GM21447 (cell line): ENCODE measurements at regions not wholly inside any gene's neighbourhood (a gene's known extent, or its start where the extent isn't known, plus 50 kb on each side); places are given as distances from the start of the nearest gene placed in this dataset.
"Not testable (repeated sequence)": the region's sequence is repeated elsewhere in the genome, so short reads cannot be mapped to it uniquely, and the experiment has no call there.

ENCODE experiments used
- ATAC-seq: cut with Tn5 transposase; IDR thresholded peaks from one replicate; pipeline ENCODE4 v1.9.1; 2021; ENCODE audit not compliant: unreplicated experiment

- no peak for ATAC-seq
These were observed 268.5 kb upstream of the NPSR1 start for GRCh38 chr7:34389332-34390078.

- ATAC-seq = no peak
These were observed 267.9 kb upstream of the NPSR1 start for GRCh38 chr7:34390103-34390502.

GRCh38 chr7:34392972-34393371 is 265.0 kb upstream of the NPSR1 start:
- no peak for ATAC-seq

DNA sequence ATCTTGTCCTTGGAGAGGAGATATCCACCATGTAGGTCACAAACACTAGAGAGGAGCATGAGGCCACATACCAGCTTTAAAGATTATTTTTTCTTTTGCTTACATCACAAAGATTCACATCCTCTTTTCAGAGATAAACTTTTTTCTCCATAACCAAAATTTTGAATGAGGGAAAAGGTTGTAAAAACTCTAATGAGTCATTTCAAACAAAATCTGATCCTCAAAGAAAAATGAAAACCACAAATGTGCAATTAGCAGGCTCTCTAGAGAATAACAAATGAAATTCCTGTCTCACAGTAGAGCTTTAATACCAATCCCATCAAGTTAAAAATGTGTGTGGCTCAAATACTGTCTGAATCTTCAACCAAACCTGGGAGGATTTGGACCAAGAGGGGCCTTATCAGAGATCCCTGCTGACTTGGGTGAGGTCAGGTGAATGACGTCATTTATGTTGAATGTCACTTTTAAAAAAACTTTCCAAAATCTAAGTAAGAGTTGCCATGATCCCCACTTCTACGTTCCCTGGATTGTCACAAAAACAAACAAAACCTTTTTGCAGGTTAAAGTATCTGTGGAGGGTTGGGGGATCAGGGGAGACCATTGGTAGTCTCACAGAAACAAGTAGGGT is 261.5 kb upstream of the NPSR1 start:
- ATAC-seq = no peak

GRCh38 chr7:34401776-34402175 is 256.2 kb upstream of the NPSR1 start:
- no peak for ATAC-seq

- no peak for ATAC-seq
These were observed 251.0 kb upstream of the NPSR1 start for GRCh38 chr7:34406848-34407530.

GRCh38 chr7:34407586-34407985 is 250.4 kb upstream of the NPSR1 start:
- ATAC-seq = no peak

DNA sequence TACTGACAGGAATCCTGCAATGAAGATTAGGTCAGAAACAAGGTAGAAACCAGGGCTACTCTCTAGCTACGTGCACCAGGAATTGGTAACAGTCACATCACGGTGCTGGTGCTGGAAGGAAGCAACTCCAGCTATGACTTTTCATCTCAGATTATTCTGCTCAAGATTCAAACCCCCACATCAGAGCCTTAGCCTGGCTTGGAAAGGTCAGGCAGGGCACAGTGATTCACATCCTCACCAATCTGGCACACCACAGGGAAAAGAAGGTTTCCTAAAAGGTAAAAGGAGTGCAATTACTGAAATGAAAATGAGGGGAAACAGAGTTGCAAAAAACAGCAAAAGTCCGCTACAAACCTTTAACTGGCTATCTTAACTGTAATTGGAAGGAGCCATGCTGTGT is 240.2 kb upstream of the NPSR1 start:
- ATAC-seq = no peak

DNA sequence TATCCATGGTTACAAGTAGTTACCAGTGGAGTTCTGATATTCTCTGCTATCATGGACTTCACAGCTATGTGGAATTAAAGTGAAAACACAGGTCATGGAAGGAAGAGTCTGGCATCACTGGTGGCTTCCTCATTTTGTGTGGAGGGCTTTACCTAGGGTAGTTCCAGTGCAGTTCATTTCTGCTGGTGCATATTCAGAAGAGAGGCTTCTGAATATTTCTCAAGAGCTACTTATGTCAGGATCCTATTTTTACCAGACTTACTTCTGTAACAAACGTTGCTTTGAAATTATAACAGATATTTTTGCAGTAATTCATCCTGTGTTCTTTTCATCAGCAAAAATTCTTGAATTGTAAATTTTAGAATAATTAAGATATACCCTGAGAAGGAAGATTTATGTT is 236.5 kb upstream of the NPSR1 start:
- no peak for ATAC-seq

- ATAC-seq = no peak
These were observed 232.8 kb upstream of the NPSR1 start for GRCh38 chr7:34425194-34425593.

DNA sequence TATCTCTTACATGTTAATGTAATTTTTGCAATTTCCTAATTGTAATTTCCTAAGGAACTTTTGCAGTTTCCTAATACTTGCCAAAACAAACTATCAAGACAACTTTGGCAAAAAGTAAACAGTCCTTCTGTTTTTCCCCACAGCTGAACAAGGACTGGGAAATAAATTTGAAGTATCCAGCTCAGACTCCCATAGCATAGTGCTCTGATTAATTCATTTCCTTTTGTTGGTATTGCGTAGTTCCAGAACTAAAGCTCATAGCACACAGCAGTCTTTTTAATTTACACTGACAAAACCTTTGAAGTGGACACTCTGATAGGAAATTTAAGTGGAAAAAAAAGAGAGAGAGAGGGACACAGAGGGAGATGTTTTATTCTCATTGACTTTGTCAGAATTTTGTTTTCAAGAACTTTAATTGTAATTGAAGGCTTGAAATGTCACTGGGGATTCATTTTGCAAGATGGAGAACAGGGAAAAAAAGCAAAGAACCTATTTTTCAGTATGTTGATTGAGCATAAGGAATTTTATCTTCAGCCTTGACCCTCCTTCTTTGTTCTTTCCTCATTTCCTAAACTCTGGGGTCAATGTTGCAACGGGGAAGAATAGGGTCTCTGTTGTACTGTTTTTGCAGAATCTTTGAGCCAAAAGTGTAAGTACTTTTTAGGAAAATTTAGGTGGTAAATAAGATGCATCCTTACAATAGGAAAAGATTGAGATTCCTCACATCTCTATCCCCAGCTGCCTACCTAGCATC is 232.2 kb upstream of the NPSR1 start:
- ATAC-seq = no peak

GRCh38 chr7:34430456-34430855 is 227.6 kb upstream of the NPSR1 start:
- no peak for ATAC-seq

DNA sequence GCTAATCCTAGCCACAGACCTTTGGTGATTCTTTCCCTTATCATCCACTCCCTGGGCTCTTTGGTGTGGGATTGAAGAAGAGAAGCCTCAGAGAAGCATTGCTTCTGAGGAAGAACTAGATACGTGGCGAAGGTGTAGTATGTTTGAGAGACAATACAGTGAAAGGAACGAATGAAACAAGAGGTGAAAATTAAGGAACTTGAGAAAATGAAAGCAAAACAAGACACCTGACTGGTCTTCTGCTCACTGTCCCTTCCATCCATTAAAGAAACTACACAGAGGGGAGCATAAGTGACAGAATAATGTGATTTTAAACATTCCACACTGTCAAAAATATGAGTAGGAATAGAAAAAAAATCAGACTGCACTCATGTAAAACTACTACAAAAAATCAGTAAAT is 219.6 kb upstream of the NPSR1 start:
- ATAC-seq = no peak

DNA sequence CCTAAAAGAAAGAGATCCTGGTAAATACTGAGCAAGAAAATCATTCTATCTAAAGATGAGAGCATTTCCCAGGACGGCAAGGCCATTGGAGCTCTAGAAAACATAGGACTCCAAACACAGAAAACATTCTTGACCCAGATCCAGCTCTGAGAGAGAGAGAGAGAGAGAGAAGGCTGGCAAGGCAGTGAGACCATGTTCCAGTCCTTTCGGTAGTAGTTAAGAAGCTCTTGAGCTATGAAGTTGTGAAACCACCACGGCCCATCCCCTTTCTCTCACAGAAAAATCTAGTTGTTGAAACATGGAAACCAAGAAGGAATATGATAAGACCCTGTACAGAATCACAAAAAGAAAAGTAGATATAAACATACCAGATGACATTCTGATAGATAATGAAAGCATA is 212.4 kb upstream of the NPSR1 start:
- no peak for ATAC-seq

DNA sequence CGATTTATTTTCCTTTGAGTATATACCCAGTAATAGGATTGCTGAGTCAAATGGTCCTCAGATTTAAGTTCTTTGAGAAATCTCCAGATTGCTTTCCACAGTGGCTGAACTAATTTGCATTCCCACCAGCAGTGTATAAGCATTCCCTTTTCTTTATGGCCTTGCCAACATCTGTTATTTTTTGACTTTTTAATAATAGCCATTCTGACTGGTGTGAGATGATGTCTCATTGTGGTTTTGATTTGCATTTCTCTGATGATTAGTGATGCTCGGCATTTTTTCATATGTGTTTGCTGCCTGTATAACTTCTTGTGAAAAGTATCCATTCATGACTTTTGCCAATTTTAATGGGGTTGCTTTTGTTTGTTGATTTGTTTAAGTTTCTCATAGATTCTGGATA is 209.5 kb upstream of the NPSR1 start:
- not testable (repeated sequence) for ATAC-seq

DNA sequence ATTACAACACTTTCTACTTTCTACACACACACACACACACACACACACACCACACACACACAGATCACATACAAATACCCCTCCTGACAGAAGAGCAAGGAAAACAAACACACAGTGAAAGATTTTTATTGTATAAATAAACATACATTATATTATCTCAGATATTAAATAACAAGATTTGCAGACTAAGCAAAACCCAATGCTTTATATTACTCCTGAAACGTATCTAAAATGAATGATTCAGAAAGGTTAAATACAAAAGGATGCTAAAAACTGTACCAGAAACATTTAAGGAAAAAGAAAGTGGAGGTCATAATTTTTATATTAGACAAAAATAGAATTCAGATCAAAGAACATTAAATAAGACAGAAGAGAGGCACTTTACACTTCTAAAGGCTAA is 208.3 kb upstream of the NPSR1 start:
- no peak for ATAC-seq

- no peak for ATAC-seq
These were observed 206.8 kb upstream of the NPSR1 start for GRCh38 chr7:34451183-34451582.

DNA sequence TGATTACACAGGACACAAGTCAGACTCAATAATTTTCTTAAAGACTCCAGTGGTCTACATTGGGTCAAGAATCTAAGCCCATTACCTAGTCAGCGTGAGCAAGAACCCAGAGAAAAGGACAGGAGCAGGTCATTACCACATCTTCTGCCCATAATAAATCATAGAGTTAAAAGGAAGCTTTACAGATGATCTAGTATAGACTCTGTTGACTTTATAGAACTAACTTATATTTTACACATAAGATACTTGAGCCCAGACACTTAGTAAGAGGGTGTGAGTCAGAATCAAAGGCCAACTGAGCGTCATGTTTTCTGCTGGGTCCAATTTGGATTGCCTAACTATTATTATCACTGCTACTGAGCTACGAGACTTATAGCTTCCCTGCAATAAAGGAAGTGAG is 206.1 kb upstream of the NPSR1 start:
- no peak for ATAC-seq

- ATAC-seq = no peak
These were observed 205.7 kb upstream of the NPSR1 start for GRCh38 chr7:34452363-34452762.

DNA sequence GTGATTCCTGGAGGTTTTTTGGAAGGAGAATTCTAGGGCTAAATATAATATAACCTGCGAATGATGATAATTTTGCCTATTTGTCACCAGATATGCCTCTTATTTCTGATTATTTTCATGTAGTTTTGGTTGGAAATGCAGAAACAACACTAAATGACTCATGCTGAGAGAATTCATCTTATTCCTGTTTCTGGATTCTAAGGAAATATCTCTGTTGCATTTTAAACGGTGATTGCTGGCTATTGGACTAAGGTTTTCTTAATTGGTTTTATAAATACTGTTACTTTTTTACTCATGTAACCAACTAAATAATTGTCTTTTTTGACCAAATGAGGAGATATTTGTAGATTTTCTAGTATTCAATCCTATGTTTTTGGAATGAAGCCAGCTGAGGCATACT is 204.9 kb upstream of the NPSR1 start:
- ATAC-seq = no peak

DNA sequence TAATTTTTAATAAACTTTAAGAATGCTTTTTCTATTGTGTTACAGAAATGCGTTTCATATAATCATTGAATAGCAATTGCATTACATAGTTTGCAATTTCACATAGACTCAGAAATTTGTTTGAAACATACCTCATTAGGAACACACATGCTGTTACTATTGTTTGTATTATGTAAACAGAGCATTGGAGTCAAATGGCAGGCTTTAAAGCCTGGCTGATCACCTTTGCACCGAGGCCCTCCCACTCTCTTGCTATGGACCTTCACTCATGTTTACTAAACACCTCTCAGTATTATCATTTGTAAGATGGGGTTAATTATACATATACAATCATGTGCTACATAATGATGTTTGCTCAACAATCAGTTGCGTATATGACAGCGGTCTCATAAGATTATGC is 203.6 kb upstream of the NPSR1 start:
- no peak for ATAC-seq

DNA sequence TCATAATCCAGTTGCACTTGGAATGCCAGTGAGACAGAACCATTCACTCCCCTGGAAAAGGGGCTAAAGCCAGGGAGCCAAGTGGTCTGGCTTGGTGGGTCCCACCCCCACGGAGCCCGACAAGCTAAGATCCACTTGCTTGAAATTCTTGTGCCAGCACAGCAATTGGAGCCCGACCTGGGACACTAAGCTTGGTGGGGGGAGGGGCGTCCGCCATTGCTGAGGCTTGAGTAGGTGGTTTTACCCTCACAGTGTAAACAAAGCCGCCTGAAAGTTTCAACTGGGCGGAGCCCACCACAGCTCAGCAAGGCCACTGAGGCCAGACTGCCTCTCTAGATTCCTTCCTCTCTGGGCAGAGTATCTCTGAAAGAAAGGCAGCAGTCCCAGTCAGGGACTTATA is 200.7 kb upstream of the NPSR1 start:
- ATAC-seq = no peak
